ENCODE measurements at regions not wholly inside any gene's neighbourhood (a gene's known extent, or its start where the extent isn't known, plus 50 kb on each side); places are given as distances from the start of the nearest gene placed in this dataset.

DNA sequence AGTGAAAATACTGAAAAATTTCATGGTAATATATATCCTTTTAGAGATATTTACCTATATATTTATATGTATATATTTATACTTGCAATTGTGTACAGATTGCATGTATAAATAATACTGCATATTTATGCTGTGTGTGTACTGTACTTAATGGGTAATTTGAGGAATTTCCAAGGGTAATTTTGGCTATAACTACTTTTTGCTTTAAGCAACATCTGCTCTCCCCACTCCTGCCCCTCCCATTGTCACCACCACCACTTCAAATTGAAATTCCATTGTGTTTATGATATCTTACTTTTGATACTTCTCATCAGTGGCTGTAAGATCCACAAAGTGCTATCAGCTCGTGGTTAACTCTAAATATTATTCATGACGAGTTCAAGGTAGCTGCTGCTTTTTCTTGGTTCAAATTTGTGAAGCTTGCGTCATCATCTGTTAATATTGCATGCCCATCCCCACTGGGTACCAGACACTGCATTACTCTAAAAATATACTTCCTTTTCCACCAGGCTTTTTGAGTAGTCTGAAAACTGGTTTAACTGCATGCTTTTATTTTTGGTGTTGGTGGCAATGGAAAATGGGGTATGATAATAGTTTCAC, 91.7 kb upstream of the MITF start:
- H3K9me3 ChIP-seq (replicated peaks; ENCODE audit: control insufficient read depth, insufficient read depth, low read depth, low read length): no peaks in the 10 kb centered on the region
- H3K27ac ChIP-seq (ENCODE audit: extremely low read depth, low read depth, low read length): no peak overlapping the region
- no peaks in the 10 kb centered on the region for H3K79me2 ChIP-seq (ENCODE audit: control insufficient read depth, insufficient read depth, low read length)
- POLR2A ChIA-PET: no interaction called here
- no peaks in the 10 kb centered on the region; a peak in 1 of 5 replicates for H3K27me3 ChIP-seq (ENCODE audit: control insufficient read depth in 2 of 2, insufficient read depth in 2 of 2, low read length in 2 of 2)
- H3K4me1 ChIP-seq (replicated peaks in 1 of 2; ENCODE audit: control insufficient read depth in 2 of 2, insufficient read depth in 2 of 2, low read length in 2 of 2): no peaks in the 10 kb centered on the region
- no peaks in the 10 kb centered on the region for H3K9me1 ChIP-seq (ENCODE audit: control insufficient read depth, insufficient read depth, low read length)
- H2AFZ ChIP-seq (ENCODE audit: low read depth, low read length): no peak overlapping the region
- no peaks in the 10 kb centered on the region for H4K20me1 ChIP-seq (replicated peaks; ENCODE audit: control insufficient read depth, insufficient read depth, low read length)
- FAIRE-seq: no peak
- ATAC-seq: no peak
- CTCF ChIA-PET (ENCODE audit: low intra/inter-chr PET ratio): no interaction called here
- no peaks in the 10 kb centered on the region for H3K36me3 ChIP-seq (ENCODE audit: control insufficient read depth, insufficient read depth, low read length)
- no peak overlapping the region for H3K4me3 ChIP-seq
- WGBS (ENCODE audit: insufficient coverage, low coverage, missing lambda C conversion rate): 0% methylated on average over 3 of the region's 3 CpGs
- H3K9ac ChIP-seq (ENCODE audit: insufficient read depth in 1 of 2, low read depth in 2 of 2, low read length in 2 of 2): no peak overlapping the region
- in situ Hi-C loops (cut with MboI): no loop called here
- no TSS peak for BruUV-seq (replicated peaks)
- DNase-seq (ENCODE audit: extremely low read depth in 1 of 4, low spot score in 3 of 4): no peak
- TF ChIP-seq TAL1 (IDR thresholded peaks at IDR 0.05) (no peak), CXXC5 (CRISPR knock-in tag; IDR thresholded peaks at IDR 0.05) (no peak), CBX2 (IDR thresholded peaks at IDR 0.05; ENCODE audit: insufficient read depth, low read length, poor library complexity, severe bottlenecking) (no peak), TGIF2 (CRISPR knock-in tag; IDR thresholded peaks at IDR 0.05) (no peak), NR2F6 (CRISPR knock-in tag; IDR thresholded peaks at IDR 0.05) (no peak), ZC3H11A (IDR thresholded peaks at IDR 0.05; ENCODE audit: low read depth, low read length) (no peak), HMG20A (CRISPR knock-in tag; conservative IDR thresholded peaks at IDR 0.05) (no peak)
- TF ChIP-seq, protein P1, sequence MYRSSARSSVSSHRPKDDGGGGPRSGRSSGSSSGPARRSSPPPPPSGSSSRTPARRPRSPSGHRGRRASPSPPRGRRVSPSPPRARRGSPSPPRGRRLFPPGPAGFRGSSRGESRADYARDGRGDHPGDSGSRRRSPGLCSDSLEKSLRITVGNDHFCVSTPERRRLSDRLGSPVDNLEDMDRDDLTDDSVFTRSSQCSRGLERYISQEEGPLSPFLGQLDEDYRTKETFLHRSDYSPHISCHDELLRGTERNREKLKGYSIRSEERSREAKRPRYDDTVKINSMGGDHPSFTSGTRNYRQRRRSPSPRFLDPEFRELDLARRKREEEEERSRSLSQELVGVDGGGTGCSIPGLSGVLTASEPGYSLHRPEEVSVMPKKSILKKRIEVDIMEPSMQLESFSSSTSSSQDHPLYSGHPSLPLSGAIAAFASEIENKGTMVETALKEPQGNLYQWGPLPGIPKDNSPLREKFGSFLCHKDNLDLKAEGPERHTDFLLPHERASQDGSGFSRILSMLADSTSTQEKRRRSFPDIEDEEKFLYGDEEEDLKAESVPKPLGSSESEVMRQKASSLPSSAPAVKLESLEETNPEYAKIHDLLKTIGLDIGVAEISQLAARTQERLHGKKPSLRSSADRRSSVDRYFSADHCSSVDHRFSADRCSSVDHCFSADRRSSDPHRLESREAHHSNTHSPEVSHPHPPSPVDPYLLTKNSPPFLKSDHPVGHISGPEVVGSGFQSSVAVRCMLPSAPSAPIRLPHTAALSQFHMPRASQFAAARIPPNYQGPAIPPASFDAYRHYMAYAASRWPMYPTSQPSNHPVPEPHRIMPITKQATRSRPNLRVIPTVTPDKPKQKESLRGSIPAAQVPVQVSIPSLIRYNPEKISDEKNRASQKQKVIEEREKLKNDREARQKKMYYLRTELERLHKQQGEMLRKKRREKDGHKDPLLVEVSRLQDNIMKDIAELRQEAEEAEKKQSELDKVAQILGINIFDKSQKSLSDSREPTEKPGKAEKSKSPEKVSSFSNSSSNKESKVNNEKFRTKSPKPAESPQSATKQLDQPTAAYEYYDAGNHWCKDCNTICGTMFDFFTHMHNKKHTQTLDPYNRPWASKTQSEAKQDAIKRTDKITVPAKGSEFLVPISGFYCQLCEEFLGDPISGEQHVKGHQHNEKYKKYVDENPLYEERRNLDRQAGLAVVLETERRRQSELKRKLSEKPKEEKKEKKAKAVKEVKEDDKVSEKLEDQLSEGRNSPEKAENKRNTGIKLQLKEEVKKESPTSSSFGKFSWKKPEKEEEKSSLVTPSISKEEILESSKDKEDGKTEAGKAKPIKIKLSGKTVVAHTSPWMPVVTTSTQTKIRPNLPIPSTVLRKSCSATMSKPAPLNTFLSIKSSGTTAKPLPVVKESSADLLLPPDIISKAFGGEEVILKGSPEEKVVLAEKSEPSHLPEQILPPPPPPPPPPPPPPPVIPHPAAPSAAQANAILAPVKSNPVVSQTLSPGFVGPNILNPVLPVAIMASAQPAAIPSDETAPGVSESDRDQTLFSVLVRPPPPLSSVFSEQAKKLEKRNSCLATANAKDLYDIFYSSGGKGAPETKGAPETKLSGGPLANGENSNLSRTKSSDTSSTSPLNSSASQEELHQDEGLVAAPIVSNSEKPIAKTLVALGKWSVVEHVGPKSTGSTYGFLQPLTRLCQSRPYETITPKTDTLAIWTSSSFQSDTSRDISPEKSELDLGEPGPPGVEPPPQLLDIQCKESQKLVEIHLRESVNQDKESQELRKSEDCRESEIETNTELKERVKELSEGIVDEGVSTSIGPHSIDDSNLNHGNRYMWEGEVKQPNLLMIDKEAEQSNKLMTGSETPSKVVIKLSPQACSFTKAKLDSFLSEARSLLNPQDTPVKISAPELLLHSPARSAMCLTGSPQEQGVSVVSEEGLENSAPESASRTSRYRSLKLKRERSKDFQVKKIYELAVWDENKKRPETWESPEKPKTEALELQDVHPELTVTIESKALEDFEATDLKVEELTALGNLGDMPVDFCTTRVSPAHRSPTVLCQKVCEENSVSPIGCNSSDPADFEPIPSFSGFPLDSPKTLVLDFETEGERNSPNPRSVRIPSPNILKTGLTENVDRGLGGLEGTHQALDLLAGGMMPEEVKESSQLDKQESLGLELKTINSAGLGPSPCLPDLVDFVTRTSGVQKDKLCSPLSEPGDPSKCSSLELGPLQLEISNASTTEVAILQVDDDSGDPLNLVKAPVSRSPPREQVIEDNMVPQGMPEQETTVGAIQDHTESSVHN (IDR thresholded peaks at IDR 0.05; ENCODE audit: borderline replicate concordance in 1 of 2, low read depth in 1 of 2): no peak
- H3K4me2 ChIP-seq (ENCODE audit: insufficient read depth, low read length): no peak overlapping the region
- intact Hi-C loops (cut with micrococcal nuclease): no loop called here
